HPDE6-E6E7 (cell line): ENCODE measurements at regions not wholly inside any gene's neighbourhood (a gene's known extent, or its start where the extent isn't known, plus 50 kb on each side); places are given as distances from the start of the nearest gene placed in this dataset.

Experiments
- DNase-seq: peaks from one replicate; pipeline ENCODE4 v3.0.0; 2011; ENCODE audit warnings: missing footprints; ENCODE audit errors: extremely low spot score

- DNase-seq, result no peak
Measured at GRCh38 chr7:155181768-155182167, 111.6 kb downstream of the HTR5A start.

GRCh38 chr7:155182406-155182970 is 112.4 kb downstream of the HTR5A start:
- no peak for DNase-seq

GRCh38 chr7:155183655-155184054 is 113.5 kb downstream of the HTR5A start:
- DNase-seq, result no peak

DNA sequence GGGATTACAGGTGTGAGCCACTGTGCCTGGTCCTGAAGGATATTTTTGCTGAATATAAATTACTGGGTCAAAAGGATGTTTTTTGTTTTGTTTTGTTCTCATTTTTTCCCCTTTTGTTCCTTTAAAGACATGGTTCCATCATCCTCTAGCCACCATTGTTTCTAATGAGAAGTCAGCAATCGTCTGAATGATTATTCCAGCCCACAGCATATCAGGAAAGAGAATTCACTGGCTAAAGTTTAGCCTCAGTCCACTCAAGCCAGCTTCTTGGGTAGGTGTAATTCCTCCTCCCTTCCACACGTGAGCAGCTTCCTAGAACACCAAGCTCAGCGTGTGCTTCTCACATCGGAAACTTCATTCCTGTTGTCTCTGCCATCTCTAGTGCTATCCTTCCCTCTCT is 112.8 kb upstream of the INSIG1 start:
- DNase-seq, result no peak

DNA sequence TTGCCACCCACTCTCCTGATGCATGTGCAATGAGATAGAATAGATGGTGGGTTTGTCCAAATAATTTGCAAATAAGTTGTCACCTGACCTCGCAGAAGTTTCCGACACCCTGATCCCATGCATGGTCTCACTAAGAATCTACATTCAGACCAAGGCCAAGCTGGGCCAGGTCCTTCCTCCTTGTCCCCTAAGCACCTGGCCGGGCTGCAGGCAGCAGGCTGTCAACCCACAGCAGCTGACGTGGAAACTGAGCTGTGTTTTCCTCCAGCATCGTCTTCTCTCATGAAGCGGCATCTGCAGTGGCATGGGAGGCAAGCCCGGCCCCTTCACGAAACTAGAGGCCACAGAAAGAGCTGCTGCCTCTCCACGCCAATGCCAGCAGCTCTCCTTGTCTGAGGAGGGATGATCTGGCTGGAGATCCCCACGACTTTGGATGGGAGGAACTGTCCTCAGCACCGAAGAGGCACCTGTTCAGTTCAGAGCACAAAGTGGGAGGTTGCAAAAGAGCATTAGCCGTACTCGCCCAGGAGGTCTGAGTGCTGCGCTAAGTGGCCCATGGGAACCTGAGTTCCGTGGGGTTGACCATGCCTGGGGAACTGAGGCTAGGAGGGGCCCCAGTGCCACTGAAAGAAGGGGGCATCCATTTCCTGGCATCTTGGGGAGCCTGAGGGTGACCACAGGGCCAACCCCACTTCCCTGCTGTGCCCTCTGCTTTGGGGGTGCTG is 110.5 kb upstream of the INSIG1 start:
- DNase-seq, result no peak

- DNase-seq, result no peak
Measured at GRCh38 chr7:155188357-155188756, 109.3 kb upstream of the INSIG1 start.

DNA sequence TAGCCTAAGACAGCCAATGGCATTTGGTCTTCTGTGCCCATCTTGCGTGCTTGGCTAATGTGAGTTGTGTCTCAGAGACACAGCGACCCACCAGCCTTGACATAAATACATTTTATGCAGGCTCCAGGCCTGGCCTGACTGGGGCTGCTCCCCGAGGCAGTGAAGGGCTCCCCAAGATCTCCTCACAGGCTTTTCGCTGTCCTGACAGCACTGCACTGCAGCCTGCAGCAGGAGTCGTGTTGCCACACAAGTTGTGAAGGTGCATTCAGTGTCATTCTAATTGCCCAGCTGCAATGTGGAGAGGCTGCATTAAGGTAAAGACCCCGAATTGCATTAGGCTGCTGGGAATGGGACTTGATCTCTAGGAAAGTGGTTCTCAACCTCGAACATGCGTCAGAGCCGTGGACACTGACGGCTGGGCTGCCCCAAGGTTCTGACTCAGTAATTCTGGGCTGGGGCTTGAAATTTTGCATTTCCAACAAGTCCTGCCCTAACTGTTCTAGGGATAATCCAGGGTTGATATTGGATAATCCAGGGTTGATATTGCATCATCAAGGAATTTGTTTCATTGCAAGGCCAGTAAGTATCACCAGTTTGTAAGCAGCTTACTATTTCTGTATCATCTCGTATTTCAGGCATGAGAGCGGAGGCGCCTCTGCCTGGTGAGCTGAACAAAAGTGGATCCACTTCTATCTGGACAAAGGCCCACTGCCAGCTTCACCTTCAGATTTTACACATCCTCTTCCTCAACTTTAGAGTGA is 108.7 kb upstream of the INSIG1 start:
- no peak for DNase-seq

GRCh38 chr7:155189590-155189989 is 108.1 kb upstream of the INSIG1 start:
- DNase-seq, result no peak

DNA sequence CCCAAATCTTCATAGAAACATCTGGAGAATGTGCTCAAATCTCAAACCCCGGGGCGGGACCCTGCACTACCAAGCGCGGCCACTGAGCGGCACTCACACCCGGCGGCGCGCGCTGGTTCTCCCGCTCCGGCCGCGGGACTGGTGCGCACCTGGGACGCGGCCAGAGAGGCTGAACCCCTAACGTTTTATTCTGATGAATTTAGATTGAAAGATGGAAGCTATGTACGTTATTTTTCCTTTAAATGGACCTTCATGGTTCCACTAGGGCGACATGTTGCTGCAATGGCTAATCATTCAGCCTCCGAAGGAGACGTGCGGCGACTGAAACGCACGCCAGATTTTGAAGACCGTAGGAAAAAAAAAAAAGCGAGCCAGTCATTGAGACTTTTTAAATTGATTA is 107.0 kb upstream of the INSIG1 start:
- DNase-seq, result peak; percentile 50

- DNase-seq, result no peak
Measured at GRCh38 chr7:155191137-155191536, 106.5 kb upstream of the INSIG1 start.

- DNase-seq, result no peak
Measured at GRCh38 chr7:155191901-155192478, 105.7 kb upstream of the INSIG1 start.

DNA sequence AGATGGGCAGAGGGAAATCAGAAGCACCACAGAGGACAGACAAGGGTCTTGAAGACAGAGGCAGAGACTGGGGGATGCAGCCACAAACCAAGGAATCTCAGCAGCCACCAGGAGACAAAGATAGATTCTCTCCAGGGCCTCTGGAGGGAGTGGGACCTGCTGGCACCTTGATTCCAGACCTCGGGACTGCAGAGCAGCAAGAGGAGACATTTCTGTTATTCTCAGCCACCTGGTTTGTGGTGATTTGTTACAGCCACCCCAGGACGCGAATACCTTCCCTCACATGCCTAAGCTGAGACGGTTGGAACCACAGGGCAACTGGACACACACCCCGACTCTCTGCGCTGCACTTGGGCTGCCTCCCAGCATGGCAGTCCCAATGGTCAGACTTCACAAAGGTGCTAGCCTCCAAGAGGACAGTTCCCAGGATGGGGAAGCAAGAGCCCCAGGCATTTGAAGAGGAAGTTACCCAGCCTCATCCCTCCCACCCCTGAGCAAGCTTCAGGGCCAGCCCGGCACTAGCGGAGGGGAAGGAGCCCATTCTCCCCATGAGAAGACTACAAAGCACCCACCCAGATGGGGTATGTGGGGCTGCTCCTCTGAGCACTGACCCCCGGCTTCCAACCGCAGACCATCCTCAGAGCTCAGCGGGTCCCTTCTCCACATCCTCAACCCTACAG is 104.6 kb upstream of the INSIG1 start:
- no peak for DNase-seq

DNA sequence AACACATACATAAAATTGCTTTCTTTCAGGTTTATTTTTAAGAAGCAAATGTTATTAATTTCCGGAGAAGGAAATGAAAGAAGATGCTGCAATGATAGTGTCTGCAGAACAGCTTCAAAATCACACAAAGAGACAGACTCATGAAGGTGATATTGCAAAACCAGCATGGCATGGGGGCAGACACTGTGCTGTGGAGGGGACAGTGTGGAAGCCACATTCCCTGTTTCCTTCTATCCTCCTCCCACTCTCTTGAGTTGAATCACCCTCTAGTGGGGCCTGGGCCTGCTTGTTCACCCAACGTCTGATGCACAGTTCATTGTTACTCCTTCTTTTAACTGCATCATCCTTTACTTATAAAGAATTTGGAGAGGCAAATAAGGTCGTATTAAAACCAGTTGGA is 104.0 kb upstream of the INSIG1 start:
- no peak for DNase-seq

DNA sequence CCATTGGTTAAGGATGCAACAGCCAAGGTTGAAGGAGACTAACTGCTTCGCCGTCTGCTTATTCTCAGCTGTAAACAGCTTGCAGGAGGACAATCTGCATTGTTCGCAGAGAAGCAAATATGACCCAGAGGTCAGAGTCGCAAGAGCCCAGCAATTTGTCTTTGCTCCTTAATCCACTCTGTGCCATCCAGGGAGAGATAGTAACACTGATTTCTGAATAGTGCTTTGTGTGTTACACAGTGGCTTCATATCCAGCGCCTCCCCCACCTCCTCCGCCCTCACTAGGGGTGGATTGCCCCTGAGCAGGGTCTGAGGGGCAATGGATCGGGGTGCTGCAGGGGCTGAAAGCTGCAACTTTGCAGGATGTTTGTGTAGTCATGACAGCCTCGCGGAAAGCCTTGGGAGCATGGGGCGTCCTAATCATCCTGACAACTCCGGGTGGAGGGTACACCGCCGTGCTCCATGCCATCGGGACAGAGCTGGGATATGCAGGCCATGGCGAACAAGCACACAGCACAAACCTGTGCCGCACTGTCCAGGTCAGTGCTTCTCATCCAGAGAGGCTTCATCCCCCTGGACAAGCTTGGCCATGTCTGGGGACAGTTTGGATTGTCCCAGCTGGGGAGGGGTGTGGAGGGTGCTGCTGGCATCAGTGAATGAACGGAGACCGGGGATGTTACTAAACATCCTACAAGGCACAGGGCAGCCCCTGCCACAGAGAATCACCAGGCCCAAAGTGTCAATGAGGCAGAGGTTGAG is 103.1 kb upstream of the INSIG1 start:
- DNase-seq, result no peak

DNA sequence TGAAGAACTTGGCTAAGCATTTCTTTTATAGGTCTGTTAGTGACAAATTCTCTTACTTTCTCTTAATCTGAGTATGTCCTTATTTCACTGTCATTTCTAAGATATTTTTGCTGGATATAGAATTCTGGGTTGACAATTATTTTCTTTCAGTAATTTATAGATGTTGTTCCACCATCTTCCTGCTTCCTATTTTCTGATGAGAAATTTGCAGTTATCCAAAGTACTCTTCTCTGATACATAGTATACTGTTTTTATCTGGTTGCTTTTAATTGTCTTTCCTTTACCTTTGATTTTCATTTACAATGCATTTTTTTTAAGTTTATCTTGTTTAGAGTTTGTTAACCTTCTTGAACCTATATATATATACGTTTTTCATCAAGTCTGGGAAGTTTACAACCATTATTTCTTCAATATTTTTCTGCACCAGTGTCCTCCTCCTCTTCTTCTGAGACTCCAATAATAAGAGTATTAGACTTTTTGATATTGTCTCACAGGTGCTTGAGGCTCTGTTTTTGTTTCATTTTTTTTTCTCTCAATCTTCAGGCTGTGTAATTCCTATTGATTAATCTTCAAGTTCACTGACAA is 101.6 kb upstream of the INSIG1 start:
- no peak for DNase-seq

DNA sequence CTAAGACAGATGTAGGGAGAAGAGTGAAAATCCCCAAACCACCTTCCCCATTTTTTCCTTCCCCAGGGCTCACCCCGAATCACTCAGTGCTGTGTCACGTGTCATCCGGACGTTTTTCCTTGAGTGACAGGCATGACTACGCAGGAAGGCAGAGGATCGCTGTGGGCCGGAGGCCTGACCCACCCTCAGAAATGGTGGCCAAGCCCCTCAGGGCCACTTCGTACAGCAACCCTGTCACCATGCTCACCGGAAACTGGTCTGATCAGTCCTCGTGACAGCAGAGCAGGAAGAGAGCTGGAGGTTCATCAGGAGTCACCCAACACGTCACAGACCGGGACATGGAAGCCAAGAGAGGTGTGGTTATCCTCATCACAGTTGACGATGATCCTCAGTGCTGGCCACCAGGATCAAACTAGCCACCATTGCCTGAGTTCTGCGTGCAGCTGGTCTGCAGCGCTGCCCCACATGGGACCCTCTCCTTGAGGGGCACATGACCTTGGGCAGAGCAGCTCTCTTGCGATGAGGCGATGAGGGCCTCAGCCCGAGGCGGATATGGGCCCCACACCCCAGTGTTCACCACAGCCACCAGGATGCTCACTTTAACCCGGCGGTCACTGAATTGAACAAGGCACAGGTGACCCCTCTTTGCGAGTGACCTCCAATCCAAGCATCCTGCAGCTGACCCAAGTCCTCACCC is 99.3 kb upstream of the INSIG1 start:
- DNase-seq, result no peak

- DNase-seq, result no peak
Measured at GRCh38 chr7:155198901-155199845, 98.5 kb upstream of the INSIG1 start.

DNA sequence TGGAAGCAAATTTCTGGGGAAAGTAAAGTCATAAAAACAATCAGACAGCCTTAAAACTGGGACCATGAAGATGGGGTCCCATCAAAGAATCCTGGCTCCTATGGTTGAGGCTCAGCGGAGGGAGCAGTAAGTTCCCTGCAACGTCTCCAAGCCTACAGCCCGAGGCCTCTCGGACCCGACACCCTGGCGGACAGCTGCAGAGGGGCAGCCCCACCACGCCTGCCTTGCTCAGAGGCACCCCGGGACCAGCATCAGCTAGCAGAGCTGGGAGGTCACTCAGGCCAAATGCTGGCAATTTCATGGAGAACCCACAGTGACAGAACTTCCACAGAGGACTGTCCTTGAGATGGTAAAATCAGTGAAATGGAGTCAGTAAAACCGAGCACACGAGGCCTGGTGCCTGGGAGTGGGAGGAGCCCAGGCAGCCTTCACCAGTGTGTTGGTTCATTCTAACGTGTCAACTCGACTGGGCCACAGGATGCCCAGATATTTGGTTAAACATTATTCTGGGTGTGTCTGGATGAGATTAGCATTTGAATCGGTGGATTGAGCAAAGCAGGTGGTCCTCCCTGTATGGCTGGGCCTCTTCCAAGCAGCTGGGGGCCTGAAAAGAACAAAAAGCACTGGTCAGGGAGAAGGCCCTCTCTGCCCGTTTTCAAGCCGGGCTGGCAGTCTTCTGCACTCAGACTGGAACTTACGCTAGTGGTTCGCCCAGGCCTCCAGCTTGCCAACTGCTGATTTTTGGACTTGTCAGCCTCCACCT is 96.2 kb upstream of the INSIG1 start:
- DNase-seq, result no peak
